ENCODE measurements at regions not wholly inside any gene's neighbourhood (a gene's known extent, or its start where the extent isn't known, plus 50 kb on each side); places are given as distances from the start of the nearest gene placed in this dataset.

GRCh38 chr16:72552654-72553053 lies 380.7 kb upstream of the PMFBP1 start:
- TF ChIP-seq SPI1 (IDR thresholded peaks at IDR 0.05; ENCODE audit: low read depth, low read length) (no peak), TAF1 (IDR thresholded peaks at IDR 0.05; ENCODE audit: low read depth, low read length) (no peak), POLR2A (IDR thresholded peaks at IDR 0.05; ENCODE audit: low read depth, low read length) (no peak)
- DNase-seq (ENCODE audit: insufficient read length, low spot score) (no peak), FAIRE-seq (no peak)

- DNase-seq (ENCODE audit: insufficient read length, low spot score) (no peak), FAIRE-seq (no peak)
- no peak for TF ChIP-seq POLR2A (IDR thresholded peaks at IDR 0.05; ENCODE audit: low read depth, low read length)
Measured at GRCh38 chr16:72551649-72552048, 379.7 kb upstream of the PMFBP1 start.

GRCh38 chr16:72549878-72550277 lies 377.9 kb upstream of the PMFBP1 start:
- TF ChIP-seq TAF1 (IDR thresholded peaks at IDR 0.05; ENCODE audit: low read depth, low read length) (no peak), PAX5 (IDR thresholded peaks at IDR 0.05; ENCODE audit: insufficient read depth, low read length, severe bottlenecking) (no peak), POU2F2 (IDR thresholded peaks at IDR 0.05; ENCODE audit: low read depth, low read length) (no peak), SPI1 (IDR thresholded peaks at IDR 0.05; ENCODE audit: low read depth, low read length) (no peak), POLR2A (IDR thresholded peaks at IDR 0.05; ENCODE audit: low read depth, low read length) (no peak), POLR2AphosphoS5 (IDR thresholded peaks at IDR 0.05; ENCODE audit: low read depth, low read length) (no peak)
- no peak for DNase-seq (ENCODE audit: insufficient read length, low spot score)
- FAIRE-seq = no peak

- DNase-seq (ENCODE audit: insufficient read length, low spot score) (no peak), FAIRE-seq (no peak)
- TF ChIP-seq POLR2A (IDR thresholded peaks at IDR 0.05; ENCODE audit: low read depth, low read length) = no peak
- TF ChIP-seq TAF1 (IDR thresholded peaks at IDR 0.05; ENCODE audit: low read depth, low read length) = no peak
- TF ChIP-seq SPI1 (IDR thresholded peaks at IDR 0.05; ENCODE audit: low read depth, low read length) = no peak
Measured at GRCh38 chr16:72542102-72542501, 370.1 kb upstream of the PMFBP1 start.

GRCh38 chr16:72537664-72538063 lies 365.7 kb upstream of the PMFBP1 start:
- DNase-seq (ENCODE audit: insufficient read length, low spot score) (no peak), FAIRE-seq (no peak)
- TF ChIP-seq TAF1 (IDR thresholded peaks at IDR 0.05; ENCODE audit: low read depth, low read length) (no peak), POU2F2 (IDR thresholded peaks at IDR 0.05; ENCODE audit: low read depth, low read length) (no peak), PAX5 (IDR thresholded peaks at IDR 0.05; ENCODE audit: insufficient read depth, low read length, severe bottlenecking) (no peak), POLR2AphosphoS5 (IDR thresholded peaks at IDR 0.05; ENCODE audit: low read depth, low read length) (no peak), SPI1 (IDR thresholded peaks at IDR 0.05; ENCODE audit: low read depth, low read length) (no peak), POLR2A (IDR thresholded peaks at IDR 0.05; ENCODE audit: low read depth, low read length) (no peak)

GRCh38 chr16:72536723-72537435 lies 364.9 kb upstream of the PMFBP1 start:
- no peak for TF ChIP-seq SPI1 (IDR thresholded peaks at IDR 0.05; ENCODE audit: low read depth, low read length)
- TF ChIP-seq PAX5 (IDR thresholded peaks at IDR 0.05; ENCODE audit: insufficient read depth, low read length, severe bottlenecking) = no peak
- TF ChIP-seq POLR2AphosphoS5 (IDR thresholded peaks at IDR 0.05; ENCODE audit: low read depth, low read length) = no peak
- no peak for TF ChIP-seq POLR2A (IDR thresholded peaks at IDR 0.05; ENCODE audit: low read depth, low read length)
- TF ChIP-seq POU2F2 (IDR thresholded peaks at IDR 0.05; ENCODE audit: low read depth, low read length) = no peak
- TF ChIP-seq TAF1 (IDR thresholded peaks at IDR 0.05; ENCODE audit: low read depth, low read length) = no peak
- no peak for FAIRE-seq
- DNase-seq (ENCODE audit: insufficient read length, low spot score) = no peak

GRCh38 chr16:72532906-72533410 lies 361.0 kb upstream of the PMFBP1 start:
- TF ChIP-seq TAF1 (IDR thresholded peaks at IDR 0.05; ENCODE audit: low read depth, low read length) (no peak), POU2F2 (IDR thresholded peaks at IDR 0.05; ENCODE audit: low read depth, low read length) (no peak), PAX5 (IDR thresholded peaks at IDR 0.05; ENCODE audit: insufficient read depth, low read length, severe bottlenecking) (no peak), POLR2A (IDR thresholded peaks at IDR 0.05; ENCODE audit: low read depth, low read length) (no peak), SPI1 (IDR thresholded peaks at IDR 0.05; ENCODE audit: low read depth, low read length) (no peak), POLR2AphosphoS5 (IDR thresholded peaks at IDR 0.05; ENCODE audit: low read depth, low read length) (no peak)
- no peak for DNase-seq (ENCODE audit: insufficient read length, low spot score)
- no peak for FAIRE-seq

- DNase-seq (ENCODE audit: insufficient read length, low spot score) (no peak), FAIRE-seq (no peak)
- TF ChIP-seq PAX5 (IDR thresholded peaks at IDR 0.05; ENCODE audit: insufficient read depth, low read length, severe bottlenecking) = no peak
- TF ChIP-seq POLR2A (IDR thresholded peaks at IDR 0.05; ENCODE audit: low read depth, low read length) = no peak
- TF ChIP-seq POU2F2 (IDR thresholded peaks at IDR 0.05; ENCODE audit: low read depth, low read length) = no peak
- TF ChIP-seq TAF1 (IDR thresholded peaks at IDR 0.05; ENCODE audit: low read depth, low read length) = no peak
- no peak for TF ChIP-seq POLR2AphosphoS5 (IDR thresholded peaks at IDR 0.05; ENCODE audit: low read depth, low read length)
- no peak for TF ChIP-seq SPI1 (IDR thresholded peaks at IDR 0.05; ENCODE audit: low read depth, low read length)
Measured at GRCh38 chr16:72530434-72530833, 358.5 kb upstream of the PMFBP1 start.

GRCh38 chr16:72523087-72523486 lies 351.1 kb upstream of the PMFBP1 start:
- TF ChIP-seq POLR2A (IDR thresholded peaks at IDR 0.05; ENCODE audit: low read depth, low read length) (no peak), PAX5 (IDR thresholded peaks at IDR 0.05; ENCODE audit: insufficient read depth, low read length, severe bottlenecking) (no peak), POU2F2 (IDR thresholded peaks at IDR 0.05; ENCODE audit: low read depth, low read length) (no peak), POLR2AphosphoS5 (IDR thresholded peaks at IDR 0.05; ENCODE audit: low read depth, low read length) (no peak), SPI1 (IDR thresholded peaks at IDR 0.05; ENCODE audit: low read depth, low read length) (no peak), TAF1 (IDR thresholded peaks at IDR 0.05; ENCODE audit: low read depth, low read length) (no peak)
- no peak for FAIRE-seq
- DNase-seq (ENCODE audit: insufficient read length, low spot score) = no peak

- FAIRE-seq (no peak), DNase-seq (ENCODE audit: insufficient read length, low spot score) (no peak)
- TF ChIP-seq POLR2A (IDR thresholded peaks at IDR 0.05; ENCODE audit: low read depth, low read length) (no peak), SPI1 (IDR thresholded peaks at IDR 0.05; ENCODE audit: low read depth, low read length) (no peak)
Measured at GRCh38 chr16:72517154-72517553, 345.2 kb upstream of the PMFBP1 start.

Measured in GM12891 (cell line).